IPS-15b (cell line): ENCODE measurements at regions not wholly inside any gene's neighbourhood (a gene's known extent, or its start where the extent isn't known, plus 50 kb on each side); places are given as distances from the start of the nearest gene placed in this dataset.

Experiments
- H3K27me3 ChIP-seq: one replicate; pipeline ENCODE4 v1.6.1; 2013; ENCODE audit warnings: low read length; ENCODE audit not compliant: control insufficient read depth, insufficient read depth
- H3K36me3 ChIP-seq: one replicate; pipeline ENCODE4 v1.6.1; 2013; ENCODE audit warnings: low read length; ENCODE audit not compliant: control insufficient read depth, insufficient read depth
- H3K4me1 ChIP-seq: one replicate; pipeline ENCODE4 v1.6.1; 2013; ENCODE audit warnings: mild to moderate bottlenecking, low read length; ENCODE audit not compliant: control insufficient read depth, insufficient read depth
- H3K4me3 ChIP-seq: one replicate; pipeline ENCODE4 v1.5.1; 2013; ENCODE audit warnings: low read depth, low read length
- H3K9ac ChIP-seq: one replicate; pipeline ENCODE4 v1.6.1; 2013; ENCODE audit warnings: low read depth, mild to moderate bottlenecking, low read length
- H3K9me3 ChIP-seq: one replicate; pipeline ENCODE4 v1.6.1; 2013; ENCODE audit warnings: mild to moderate bottlenecking, low read length; ENCODE audit not compliant: control insufficient read depth, insufficient read depth

DNA sequence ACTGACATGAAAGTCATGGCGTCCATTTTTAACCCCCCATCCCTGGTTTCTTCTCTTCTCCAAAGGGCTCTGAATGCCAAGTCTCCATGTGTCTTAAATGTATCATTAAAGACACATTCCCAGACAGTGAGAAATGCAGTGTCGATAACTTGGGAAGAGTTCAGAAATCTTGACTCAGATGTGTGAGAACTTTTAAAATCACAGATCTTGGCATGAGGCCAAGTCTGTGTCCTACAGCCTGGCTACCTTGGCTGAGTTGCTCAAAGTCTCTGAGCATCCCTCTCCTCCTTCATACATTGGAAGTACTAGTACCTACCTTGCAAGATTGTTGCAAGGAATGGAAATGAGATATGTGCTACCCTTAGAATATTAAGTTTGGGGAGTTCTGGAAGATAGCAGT is 1046.5 kb upstream of the RBFOX1 start:
- Histone ChIP-seq H3K4me3 (no peak overlapping the region), H3K27me3 (no peaks in the 10 kb centered on the region), H3K36me3 (no peaks in the 10 kb centered on the region), H3K9me3 (no peaks in the 10 kb centered on the region), H3K9ac (no peak overlapping the region), H3K4me1 (peaks cover 13% of the 10 kb centered on the region)

DNA sequence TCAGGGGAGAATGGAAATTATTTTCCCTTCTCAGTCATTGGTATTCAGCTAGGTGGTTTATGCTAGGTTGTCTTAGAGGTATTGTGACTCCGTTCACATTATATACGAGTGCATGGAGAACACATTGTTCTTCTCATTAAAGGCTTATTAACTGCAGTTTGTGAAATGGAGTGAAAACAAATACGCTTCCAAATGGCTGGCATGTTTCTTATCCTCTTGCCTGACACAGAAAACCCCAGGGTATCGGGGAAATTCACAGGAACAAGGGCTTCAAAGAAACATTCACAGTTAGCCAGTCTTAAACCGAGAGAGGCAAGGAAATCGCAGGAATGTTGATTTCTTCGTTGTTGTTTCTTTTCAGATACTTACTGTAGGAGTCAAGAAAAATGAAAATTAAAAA is 1047.9 kb upstream of the RBFOX1 start:
- H3K9me3 ChIP-seq: no peaks in the 10 kb centered on the region
- H3K36me3 ChIP-seq: no peaks in the 10 kb centered on the region
- no peak overlapping the region for H3K4me3 ChIP-seq
- no peaks in the 10 kb centered on the region for H3K27me3 ChIP-seq
- H3K4me1 ChIP-seq: peaks cover 13% of the 10 kb centered on the region
- no peak overlapping the region for H3K9ac ChIP-seq

DNA sequence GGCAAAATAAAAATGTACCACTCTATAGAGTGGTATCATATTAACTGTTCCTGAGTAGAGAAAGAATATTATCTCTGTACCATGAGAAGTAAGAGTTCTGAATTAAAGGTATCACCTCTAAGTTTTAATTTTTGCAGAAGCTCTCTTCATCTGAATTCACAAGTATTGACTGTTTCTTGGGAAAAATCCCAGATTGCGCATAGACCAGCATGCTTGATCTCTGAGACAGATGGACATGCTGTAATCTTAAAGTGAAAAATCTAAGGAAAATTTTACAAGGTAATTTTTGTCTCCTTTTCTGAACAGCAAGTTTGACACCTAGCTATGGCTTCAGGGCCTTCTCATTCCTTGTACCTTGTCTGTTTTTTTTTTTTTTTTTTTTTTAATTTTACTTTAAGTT is 1050.7 kb upstream of the RBFOX1 start:
- Histone ChIP-seq H3K4me1 (peaks cover 13% of the 10 kb centered on the region), H3K36me3 (no peaks in the 10 kb centered on the region), H3K9me3 (no peaks in the 10 kb centered on the region), H3K9ac (no peak overlapping the region), H3K27me3 (no peaks in the 10 kb centered on the region), H3K4me3 (no peak overlapping the region)

DNA sequence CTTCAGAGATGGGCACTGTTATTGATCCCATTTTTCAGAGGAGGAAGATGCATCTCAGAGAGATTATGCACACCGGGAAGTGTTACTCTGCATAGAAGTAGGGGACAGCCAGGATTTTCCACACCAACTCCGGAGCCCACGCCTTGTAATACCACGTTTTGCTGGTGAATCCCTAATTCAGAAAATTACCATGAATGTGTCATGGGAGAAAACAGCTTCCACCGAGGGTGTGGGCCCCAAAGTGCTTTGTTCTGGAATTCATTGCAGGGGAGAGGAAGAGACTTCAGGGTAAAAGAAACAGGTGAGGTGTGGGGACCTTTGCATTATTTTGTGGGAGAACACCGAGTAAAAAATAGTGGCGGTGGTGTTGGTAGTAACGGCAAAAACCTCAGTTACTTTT is 1051.4 kb upstream of the RBFOX1 start:
- no peaks in the 10 kb centered on the region for H3K27me3 ChIP-seq
- H3K36me3 ChIP-seq: no peaks in the 10 kb centered on the region
- no peak overlapping the region for H3K4me3 ChIP-seq
- no peaks in the 10 kb centered on the region for H3K9me3 ChIP-seq
- H3K4me1 ChIP-seq: peaks cover 13% of the 10 kb centered on the region
- no peak overlapping the region for H3K9ac ChIP-seq

DNA sequence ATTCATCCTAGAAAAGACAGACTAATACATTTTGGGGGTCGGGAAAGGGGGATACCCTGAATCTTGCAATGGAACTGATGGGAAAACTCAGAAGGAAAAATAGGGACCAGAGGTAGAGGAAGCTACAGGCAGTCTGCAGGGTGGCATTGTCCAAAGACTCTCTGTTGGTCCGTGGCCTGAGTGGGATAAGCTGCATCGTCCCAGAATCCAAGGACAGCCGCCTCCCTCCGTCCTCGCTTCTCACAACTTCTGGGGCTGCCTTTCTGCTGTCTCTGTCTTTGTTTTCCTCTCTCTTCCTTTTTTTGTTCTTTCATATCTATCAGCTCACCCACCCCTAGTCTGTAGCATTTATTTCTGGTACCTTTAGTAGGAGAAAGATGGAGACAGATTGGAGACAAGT is 1052.6 kb upstream of the RBFOX1 start:
- Histone ChIP-seq H3K9ac (no peak overlapping the region), H3K36me3 (no peaks in the 10 kb centered on the region), H3K27me3 (no peaks in the 10 kb centered on the region), H3K4me1 (peaks cover 5% of the 10 kb centered on the region), H3K9me3 (no peaks in the 10 kb centered on the region), H3K4me3 (no peak overlapping the region)

DNA sequence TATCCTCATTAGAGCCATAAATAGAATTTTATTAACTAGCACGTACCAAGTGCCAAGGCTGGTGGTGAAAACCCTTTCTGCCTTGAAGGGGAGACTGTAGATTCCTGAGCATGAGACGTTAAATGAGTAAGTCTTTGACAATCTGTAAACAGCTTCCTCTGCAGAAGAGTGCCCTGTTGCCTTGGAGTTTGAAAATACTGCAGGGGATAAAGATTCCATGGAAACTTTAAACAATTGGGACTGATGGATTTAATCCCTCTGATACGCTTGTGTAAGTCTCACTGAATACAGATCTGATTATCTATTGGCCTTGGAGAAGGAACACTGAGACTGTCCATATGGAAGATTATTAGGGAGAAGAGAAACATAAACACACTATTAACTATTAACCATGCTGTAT is 1053.4 kb upstream of the RBFOX1 start:
- H3K4me1 ChIP-seq: no peaks in the 10 kb centered on the region
- no peaks in the 10 kb centered on the region for H3K27me3 ChIP-seq
- H3K4me3 ChIP-seq: no peak overlapping the region

DNA sequence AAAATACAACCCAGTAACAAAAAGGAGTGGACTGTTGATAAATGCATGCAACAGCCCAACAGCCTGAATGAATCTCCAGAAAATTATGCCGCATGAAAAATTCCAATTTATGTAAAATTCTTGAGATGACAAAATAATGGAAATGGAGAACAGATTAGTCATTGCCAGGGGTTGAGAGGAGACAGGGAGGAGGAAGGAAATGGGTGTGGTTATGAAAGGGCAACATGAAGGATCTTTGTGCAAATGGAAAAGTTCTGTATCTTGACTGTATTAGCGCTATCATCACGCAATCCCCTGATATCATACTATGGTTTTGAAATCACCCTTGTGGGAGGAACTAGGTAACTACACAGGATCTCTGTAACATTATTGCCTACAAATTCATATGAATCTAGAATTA is 1058.3 kb upstream of the RBFOX1 start:
- Histone ChIP-seq H3K4me1 (no peaks in the 10 kb centered on the region), H3K9me3 (no peaks in the 10 kb centered on the region), H3K36me3 (no peaks in the 10 kb centered on the region), H3K9ac (no peak overlapping the region), H3K27me3 (no peaks in the 10 kb centered on the region), H3K4me3 (no peak overlapping the region)

More for the DNA sequence above, 1053.4 kb upstream of the RBFOX1 start:
- no peaks in the 10 kb centered on the region for H3K36me3 ChIP-seq
- H3K9ac ChIP-seq: no peak overlapping the region
- no peaks in the 10 kb centered on the region for H3K9me3 ChIP-seq

DNA sequence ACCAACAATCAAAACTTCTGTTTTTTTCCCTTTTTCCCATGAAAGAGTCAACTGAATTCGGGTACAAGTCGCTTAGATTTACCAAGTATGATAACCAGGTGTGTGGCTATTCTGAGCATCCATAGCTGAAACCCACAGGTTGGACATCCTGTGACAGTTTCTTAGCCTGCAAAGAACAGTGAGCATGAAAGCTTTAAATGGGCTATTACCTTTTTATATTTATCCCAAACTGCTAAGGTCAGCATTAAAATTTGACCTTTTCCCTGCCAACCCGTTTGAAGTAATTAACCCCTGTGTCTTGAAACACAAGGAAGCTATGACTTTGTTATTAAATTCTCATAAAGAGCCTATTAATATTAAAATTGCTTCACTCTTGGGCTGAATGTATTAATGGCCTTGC is 1065.0 kb upstream of the RBFOX1 start:
- Histone ChIP-seq H3K9me3 (no peaks in the 10 kb centered on the region), H3K9ac (no peak overlapping the region), H3K36me3 (no peaks in the 10 kb centered on the region), H3K4me1 (peaks cover 4% of the 10 kb centered on the region), H3K4me3 (no peak overlapping the region), H3K27me3 (no peaks in the 10 kb centered on the region)

DNA sequence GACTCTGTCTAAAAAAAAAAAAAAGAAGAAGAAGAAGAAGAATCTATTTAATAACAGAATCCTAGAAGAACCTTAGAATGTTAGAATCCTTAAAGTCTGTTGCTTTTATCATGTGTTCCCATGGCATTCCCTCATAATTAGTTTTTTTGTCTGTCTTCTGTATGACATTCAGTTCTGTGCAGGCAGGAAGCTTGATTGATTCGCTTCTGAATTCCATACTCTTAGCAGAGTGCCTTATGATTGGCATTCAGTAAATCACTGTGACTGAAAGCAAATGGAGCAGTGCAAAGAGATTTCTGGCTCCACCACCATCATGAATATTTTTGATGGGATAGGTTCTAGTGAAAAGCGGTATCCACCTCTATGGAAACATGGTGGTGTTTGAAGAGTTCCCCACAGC is 1065.9 kb upstream of the RBFOX1 start:
- no peaks in the 10 kb centered on the region for H3K36me3 ChIP-seq
- no peak overlapping the region for H3K9ac ChIP-seq
- H3K4me3 ChIP-seq: no peak overlapping the region
- H3K27me3 ChIP-seq: no peaks in the 10 kb centered on the region
- H3K9me3 ChIP-seq: no peaks in the 10 kb centered on the region
- peaks cover 4% of the 10 kb centered on the region for H3K4me1 ChIP-seq

DNA sequence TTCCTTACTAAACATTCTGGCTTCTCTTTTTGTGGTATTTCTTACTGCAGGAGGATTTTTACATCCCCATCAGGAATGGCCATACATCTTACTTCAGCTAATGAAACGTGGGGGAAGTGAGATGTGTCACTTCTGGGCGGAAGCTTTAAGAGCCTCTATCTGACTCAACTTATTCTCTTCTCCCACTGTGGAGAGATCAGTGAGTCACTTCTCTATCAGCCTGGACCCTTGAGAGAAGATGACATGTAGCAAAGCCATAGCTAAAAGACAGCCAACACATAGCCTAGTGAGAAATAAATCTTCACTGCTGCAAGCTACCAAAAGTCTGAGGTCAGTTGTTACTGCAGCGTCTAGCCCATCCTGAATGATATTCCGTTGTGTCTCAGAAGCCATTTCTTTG is 1066.7 kb upstream of the RBFOX1 start:
- H3K4me1 ChIP-seq: peaks cover 4% of the 10 kb centered on the region
- no peaks in the 10 kb centered on the region for H3K36me3 ChIP-seq
- no peaks in the 10 kb centered on the region for H3K9me3 ChIP-seq
- no peak overlapping the region for H3K9ac ChIP-seq
- no peak overlapping the region for H3K4me3 ChIP-seq
- H3K27me3 ChIP-seq: no peaks in the 10 kb centered on the region

DNA sequence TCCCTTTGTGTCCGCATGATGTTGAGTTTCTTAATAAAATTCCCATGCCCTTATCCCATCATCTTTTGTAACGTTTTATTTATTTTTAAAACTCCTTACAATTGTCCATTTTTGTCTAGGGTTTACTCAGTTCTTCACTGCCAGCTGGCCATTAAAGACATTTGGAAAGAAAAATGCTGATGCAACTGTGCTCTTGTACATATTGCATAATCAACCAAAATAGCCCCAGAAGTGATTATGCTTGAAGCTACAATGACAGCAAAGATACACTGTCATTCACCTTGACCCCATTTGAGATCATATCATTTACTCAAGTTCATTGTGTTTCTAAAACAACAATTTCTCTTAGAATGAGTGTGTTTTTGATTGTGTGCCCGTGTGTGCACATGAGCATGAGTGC is 1074.6 kb upstream of the RBFOX1 start:
- H3K9me3 ChIP-seq: no peaks in the 10 kb centered on the region
- H3K4me1 ChIP-seq: no peaks in the 10 kb centered on the region
- no peaks in the 10 kb centered on the region for H3K36me3 ChIP-seq
- no peak overlapping the region for H3K9ac ChIP-seq
- no peaks in the 10 kb centered on the region for H3K27me3 ChIP-seq
- no peak overlapping the region for H3K4me3 ChIP-seq

DNA sequence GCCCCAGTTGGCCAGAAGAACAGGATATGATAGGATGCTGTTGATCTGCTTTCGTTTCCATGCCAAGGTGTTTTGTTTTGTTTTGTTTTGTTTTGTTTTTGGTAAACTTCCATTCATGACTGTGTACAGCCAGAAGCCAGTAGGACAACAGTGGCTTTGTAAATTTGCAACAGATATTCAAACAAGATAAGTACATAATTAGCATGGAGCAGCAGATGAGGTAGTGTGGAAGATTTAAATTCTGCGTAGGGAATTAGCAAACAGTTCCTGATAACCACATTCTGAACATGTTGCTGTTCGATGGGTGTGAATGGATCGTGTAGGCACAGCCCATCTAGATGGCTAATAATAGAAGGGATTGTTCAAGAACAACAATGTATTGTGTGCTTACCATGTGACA is 1080.1 kb upstream of the RBFOX1 start:
- Histone ChIP-seq H3K4me3 (no peak overlapping the region), H3K36me3 (no peaks in the 10 kb centered on the region), H3K9ac (no peak overlapping the region), H3K27me3 (no peaks in the 10 kb centered on the region), H3K4me1 (no peaks in the 10 kb centered on the region), H3K9me3 (no peaks in the 10 kb centered on the region)

DNA sequence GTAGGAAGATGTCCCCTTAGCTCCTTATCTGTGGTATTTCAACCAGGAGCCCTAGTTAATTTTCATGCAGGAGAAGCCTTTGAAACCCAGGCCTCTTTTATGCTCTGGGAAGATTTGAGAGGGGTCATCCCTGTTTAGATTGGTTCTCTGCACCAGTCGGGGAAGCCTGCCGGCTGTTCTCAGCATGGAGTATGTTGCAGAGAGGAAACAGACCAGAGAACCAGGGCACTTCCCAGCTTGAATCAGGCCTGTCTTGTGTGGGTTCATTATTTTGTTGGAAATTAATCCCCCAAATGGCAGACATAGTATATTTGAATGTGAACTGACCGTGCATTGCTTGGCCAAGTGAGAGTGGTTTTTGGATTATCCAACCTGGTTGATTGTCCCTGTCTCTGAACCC is 1082.1 kb upstream of the RBFOX1 start:
- Histone ChIP-seq H3K9me3 (no peaks in the 10 kb centered on the region), H3K36me3 (no peaks in the 10 kb centered on the region), H3K9ac (no peak overlapping the region), H3K4me1 (no peaks in the 10 kb centered on the region), H3K27me3 (no peaks in the 10 kb centered on the region), H3K4me3 (no peak overlapping the region)
